ENCODE measurements at regions not wholly inside any gene's neighbourhood (a gene's known extent, or its start where the extent isn't known, plus 50 kb on each side); places are given as distances from the start of the nearest gene placed in this dataset.

DNA sequence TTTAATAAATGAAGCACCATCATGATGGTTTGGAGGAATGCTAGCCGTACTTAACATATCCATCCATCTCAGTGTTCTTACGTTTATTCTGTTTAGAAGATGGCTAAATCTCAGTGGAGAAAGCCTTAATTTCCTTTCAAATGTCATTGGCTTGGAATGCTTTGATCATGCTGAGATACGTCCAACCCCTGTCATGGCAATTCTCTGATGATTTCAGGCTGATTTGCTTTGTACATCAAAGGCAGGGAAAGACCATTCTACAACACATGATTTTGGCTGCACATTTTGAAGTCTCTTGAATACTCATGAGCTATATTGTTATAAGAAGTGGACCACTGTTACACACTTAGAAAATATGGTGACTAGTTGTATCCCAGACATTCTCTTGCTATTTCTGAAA lies 1048.4 kb downstream of the MAT2B start:
- H3K9ac ChIP-seq (ENCODE audit: low read length): no peak overlapping the region
- no peak overlapping the region for H3K4me3 ChIP-seq (ENCODE audit: low read length)
- no peaks in the 10 kb centered on the region for H3K27me3 ChIP-seq (ENCODE audit: control insufficient read depth, insufficient read depth, low read length)
- H3K4me1 ChIP-seq (ENCODE audit: control insufficient read depth, insufficient read depth, low read length): no peaks in the 10 kb centered on the region
- no peaks in the 10 kb centered on the region for H3K36me3 ChIP-seq (ENCODE audit: control insufficient read depth, insufficient read depth, low read length)
- H3K27ac ChIP-seq (ENCODE audit: low read depth, low read length): no peak overlapping the region

DNA sequence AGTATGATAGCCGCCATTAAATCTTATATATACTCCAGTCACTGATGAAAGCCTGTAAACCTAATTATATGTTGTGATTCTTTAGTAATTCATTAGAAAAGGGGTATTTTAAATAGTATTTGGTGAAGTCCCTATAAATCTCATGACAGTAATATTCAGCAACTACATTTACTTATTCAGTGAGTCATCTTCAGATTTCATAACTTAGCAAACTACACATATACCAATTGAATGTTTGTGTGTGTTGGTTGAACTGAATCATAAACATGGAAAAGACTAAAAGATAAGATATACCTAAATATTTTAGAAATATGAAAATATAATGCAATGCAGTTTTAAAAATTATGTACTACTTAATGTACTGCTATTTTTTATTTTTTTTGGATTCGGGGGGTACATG lies 1050.4 kb downstream of the MAT2B start:
- no peaks in the 10 kb centered on the region for H3K27me3 ChIP-seq (ENCODE audit: control insufficient read depth, insufficient read depth, low read length)
- no peak overlapping the region for H3K4me3 ChIP-seq (ENCODE audit: low read length)
- H3K27ac ChIP-seq (ENCODE audit: low read depth, low read length): no peak overlapping the region

DNA sequence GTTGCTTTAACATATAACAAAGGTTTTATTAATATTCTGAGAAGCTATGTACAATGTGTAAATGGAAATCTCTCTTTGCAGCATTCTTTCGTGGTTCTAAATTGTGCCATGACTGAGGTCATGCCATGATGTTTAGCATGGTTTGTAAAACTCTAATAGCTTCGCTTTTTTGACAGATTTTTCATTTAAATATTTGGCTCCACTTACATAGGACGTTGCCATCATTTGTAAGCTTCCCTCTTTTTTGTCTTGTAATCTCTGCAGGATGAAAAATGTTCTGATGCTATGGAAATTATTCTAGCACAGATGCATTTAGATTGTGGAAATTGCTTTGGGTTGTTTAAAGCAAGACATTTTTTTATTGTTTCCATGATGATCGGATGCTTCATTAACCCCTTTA lies 1054.8 kb downstream of the MAT2B start:
- Histone ChIP-seq H3K4me3 (ENCODE audit: low read length) (no peak overlapping the region), H3K27ac (ENCODE audit: low read depth, low read length) (no peak overlapping the region), H3K4me1 (ENCODE audit: control insufficient read depth, insufficient read depth, low read length) (no peaks in the 10 kb centered on the region), H3K27me3 (ENCODE audit: control insufficient read depth, insufficient read depth, low read length) (no peaks in the 10 kb centered on the region), H3K9ac (ENCODE audit: low read length) (no peak overlapping the region), H3K36me3 (ENCODE audit: control insufficient read depth, insufficient read depth, low read length) (no peaks in the 10 kb centered on the region)

More for the DNA sequence above, 1050.4 kb downstream of the MAT2B start:
- H3K4me1 ChIP-seq (ENCODE audit: control insufficient read depth, insufficient read depth, low read length): no peaks in the 10 kb centered on the region
- no peak overlapping the region for H3K9ac ChIP-seq (ENCODE audit: low read length)
- H3K36me3 ChIP-seq (ENCODE audit: control insufficient read depth, insufficient read depth, low read length): no peaks in the 10 kb centered on the region

DNA sequence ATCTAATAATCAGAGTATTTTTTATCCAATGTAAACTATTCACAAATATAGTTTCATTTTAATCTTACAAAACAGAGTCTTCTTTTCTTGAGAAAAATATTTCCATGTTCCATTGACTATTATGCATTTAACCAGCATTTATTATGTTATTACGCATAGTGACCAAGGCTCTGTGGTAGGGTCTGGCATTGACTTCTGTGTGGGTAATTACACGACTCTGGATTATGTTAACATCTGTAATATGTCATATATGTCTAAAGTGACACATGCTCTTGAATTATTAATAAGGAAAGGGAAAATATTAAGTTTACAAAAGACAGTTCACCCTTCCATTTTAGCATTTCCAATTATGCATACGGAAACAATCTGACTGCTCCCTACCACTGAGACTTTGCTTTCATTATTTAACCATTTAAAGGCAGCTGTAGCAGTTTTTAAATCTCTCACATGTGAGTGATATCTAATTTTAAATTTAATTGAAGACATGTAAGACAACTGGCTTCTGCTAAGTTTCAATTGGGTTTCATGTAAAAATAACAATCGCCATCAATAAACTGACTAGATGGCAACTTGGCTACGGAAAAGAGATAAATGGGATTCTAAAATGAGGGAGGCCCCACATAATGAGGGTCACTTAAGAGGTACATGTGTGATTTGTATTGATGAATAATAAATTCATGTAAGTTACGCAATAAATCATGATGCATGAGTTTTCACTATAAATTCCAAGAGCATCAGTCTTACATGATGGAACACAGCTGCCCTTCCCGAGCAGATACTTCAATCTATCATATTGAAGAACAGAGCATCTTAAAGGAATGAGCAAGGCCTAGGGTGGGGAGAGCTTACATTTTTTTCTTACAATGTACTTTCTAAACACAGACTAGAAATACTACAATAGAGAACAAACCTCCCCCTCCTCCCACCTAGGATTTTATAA lies 1056.8 kb downstream of the MAT2B start:
- Histone ChIP-seq H3K27ac (ENCODE audit: low read depth, low read length) (no peak overlapping the region), H3K4me1 (ENCODE audit: control insufficient read depth, insufficient read depth, low read length) (no peaks in the 10 kb centered on the region), H3K4me3 (ENCODE audit: low read length) (no peak overlapping the region), H3K27me3 (ENCODE audit: control insufficient read depth, insufficient read depth, low read length) (no peaks in the 10 kb centered on the region), H3K9ac (ENCODE audit: low read length) (no peak overlapping the region), H3K36me3 (ENCODE audit: control insufficient read depth, insufficient read depth, low read length) (no peaks in the 10 kb centered on the region)

DNA sequence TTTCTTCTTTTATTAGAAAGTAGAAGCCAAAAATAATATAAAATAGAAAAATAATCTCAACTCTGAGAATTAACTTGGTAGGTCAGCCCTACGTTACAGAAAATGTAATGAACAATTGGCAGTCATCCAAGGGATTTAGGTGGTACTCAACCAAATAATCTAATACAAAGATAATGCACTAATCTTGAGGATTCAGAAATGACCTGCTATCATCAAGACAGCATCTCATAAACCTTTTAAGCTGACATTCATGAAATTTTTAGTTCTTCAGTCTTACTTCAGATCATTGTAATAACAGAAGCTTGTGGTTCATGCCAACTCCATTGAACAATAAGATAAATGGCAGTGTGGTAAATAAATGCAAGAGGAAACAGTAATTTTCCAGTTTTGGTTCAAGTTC lies 1058.0 kb downstream of the MAT2B start:
- no peaks in the 10 kb centered on the region for H3K4me1 ChIP-seq (ENCODE audit: control insufficient read depth, insufficient read depth, low read length)
- no peak overlapping the region for H3K9ac ChIP-seq (ENCODE audit: low read length)
- H3K36me3 ChIP-seq (ENCODE audit: control insufficient read depth, insufficient read depth, low read length): no peaks in the 10 kb centered on the region
- H3K4me3 ChIP-seq (ENCODE audit: low read length): no peak overlapping the region
- H3K27me3 ChIP-seq (ENCODE audit: control insufficient read depth, insufficient read depth, low read length): no peaks in the 10 kb centered on the region
- no peak overlapping the region for H3K27ac ChIP-seq (ENCODE audit: low read depth, low read length)

DNA sequence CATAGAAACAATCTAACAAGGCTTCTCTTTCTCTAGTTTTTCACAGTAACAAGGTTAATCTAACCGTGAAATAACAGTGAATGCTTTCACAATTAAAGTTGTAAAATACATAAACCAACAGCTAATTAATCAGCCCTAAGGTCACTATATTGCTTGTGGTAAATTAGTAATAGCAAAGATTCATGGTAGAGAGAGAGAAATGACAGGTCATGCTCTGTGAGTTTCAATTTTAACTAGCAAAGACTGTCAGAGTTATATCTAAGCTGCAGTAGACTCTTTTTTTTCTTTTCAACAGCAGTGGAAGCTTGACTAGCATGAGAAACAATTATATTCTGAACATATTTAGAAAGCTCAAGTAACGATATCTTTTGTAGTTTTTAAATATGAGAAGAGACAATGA lies 1068.0 kb downstream of the MAT2B start:
- no peaks in the 10 kb centered on the region for H3K27me3 ChIP-seq (ENCODE audit: control insufficient read depth, insufficient read depth, low read length)
- H3K4me3 ChIP-seq (ENCODE audit: low read length): no peak overlapping the region
- H3K9ac ChIP-seq (ENCODE audit: low read length): no peak overlapping the region
- H3K27ac ChIP-seq (ENCODE audit: low read depth, low read length): no peak overlapping the region
- no peaks in the 10 kb centered on the region for H3K36me3 ChIP-seq (ENCODE audit: control insufficient read depth, insufficient read depth, low read length)
- no peaks in the 10 kb centered on the region for H3K4me1 ChIP-seq (ENCODE audit: control insufficient read depth, insufficient read depth, low read length)

DNA sequence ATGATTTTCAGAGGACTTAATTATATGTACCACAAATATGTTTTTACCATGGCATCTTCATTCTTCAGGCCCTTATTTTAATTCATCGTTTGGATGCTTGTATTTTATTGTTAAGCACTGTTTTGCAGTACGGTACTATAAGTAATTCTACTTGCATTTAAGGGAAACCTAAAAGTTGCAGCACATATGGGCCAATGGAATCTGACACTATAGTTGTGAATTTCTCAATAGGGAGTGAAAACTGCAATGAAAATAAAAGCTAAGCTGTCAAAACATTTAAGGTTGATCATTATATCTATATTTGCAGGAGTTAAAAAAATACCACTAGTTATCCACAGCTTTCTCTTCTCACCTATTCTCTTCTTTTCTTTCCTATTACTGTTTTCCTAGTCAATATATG lies 1071.8 kb downstream of the MAT2B start:
- no peak overlapping the region for H3K4me3 ChIP-seq (ENCODE audit: low read length)
- H3K36me3 ChIP-seq (ENCODE audit: control insufficient read depth, insufficient read depth, low read length): no peaks in the 10 kb centered on the region
- H3K27me3 ChIP-seq (ENCODE audit: control insufficient read depth, insufficient read depth, low read length): no peaks in the 10 kb centered on the region
- no peak overlapping the region for H3K27ac ChIP-seq (ENCODE audit: low read depth, low read length)
- H3K9ac ChIP-seq (ENCODE audit: low read length): no peak overlapping the region
- H3K4me1 ChIP-seq (ENCODE audit: control insufficient read depth, insufficient read depth, low read length): no peaks in the 10 kb centered on the region

DNA sequence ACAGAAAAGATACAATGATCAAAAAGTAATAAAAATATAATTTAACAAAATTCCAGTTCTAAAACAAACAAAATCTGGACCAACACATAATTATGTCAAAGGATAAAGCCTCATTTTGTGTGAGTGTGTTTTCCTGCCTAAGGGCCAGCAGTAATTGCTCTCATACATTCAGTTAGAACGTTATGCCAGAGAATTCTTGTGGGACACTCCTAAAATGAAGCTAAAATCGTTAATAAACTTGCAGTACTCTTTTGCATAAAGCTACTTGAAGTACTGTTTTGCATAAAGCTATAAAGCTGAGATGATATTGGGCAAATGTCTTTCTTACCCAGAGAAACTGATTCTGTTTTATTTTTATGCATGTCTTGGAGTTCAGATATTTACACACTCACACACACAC lies 1072.3 kb downstream of the MAT2B start:
- Histone ChIP-seq H3K27me3 (ENCODE audit: control insufficient read depth, insufficient read depth, low read length) (no peaks in the 10 kb centered on the region), H3K36me3 (ENCODE audit: control insufficient read depth, insufficient read depth, low read length) (no peaks in the 10 kb centered on the region), H3K9ac (ENCODE audit: low read length) (no peak overlapping the region), H3K27ac (ENCODE audit: low read depth, low read length) (no peak overlapping the region), H3K4me3 (ENCODE audit: low read length) (no peak overlapping the region), H3K4me1 (ENCODE audit: control insufficient read depth, insufficient read depth, low read length) (no peaks in the 10 kb centered on the region)

DNA sequence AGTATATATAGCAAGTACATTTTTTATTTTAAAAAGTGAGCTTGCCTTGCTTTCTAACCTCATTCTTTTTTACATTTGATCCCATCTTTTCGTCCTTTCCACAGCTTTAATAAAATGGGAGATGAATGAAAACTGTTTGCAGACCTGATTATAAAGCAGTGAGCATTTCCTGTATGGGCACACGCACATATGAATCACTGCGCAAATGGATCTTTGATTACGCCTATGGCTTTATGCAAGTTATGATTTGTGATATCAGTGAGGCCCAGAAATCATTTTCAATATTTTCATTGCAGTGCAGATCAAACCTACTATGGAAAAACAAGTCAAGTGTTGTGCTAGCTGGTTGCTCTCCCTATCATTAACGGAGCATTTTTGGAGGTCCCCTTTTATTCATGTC lies 1073.0 kb downstream of the MAT2B start:
- H3K4me1 ChIP-seq (ENCODE audit: control insufficient read depth, insufficient read depth, low read length): no peaks in the 10 kb centered on the region
- no peaks in the 10 kb centered on the region for H3K36me3 ChIP-seq (ENCODE audit: control insufficient read depth, insufficient read depth, low read length)
- H3K27me3 ChIP-seq (ENCODE audit: control insufficient read depth, insufficient read depth, low read length): no peaks in the 10 kb centered on the region
- H3K27ac ChIP-seq (ENCODE audit: low read depth, low read length): no peak overlapping the region
- no peak overlapping the region for H3K9ac ChIP-seq (ENCODE audit: low read length)
- no peak overlapping the region for H3K4me3 ChIP-seq (ENCODE audit: low read length)

DNA sequence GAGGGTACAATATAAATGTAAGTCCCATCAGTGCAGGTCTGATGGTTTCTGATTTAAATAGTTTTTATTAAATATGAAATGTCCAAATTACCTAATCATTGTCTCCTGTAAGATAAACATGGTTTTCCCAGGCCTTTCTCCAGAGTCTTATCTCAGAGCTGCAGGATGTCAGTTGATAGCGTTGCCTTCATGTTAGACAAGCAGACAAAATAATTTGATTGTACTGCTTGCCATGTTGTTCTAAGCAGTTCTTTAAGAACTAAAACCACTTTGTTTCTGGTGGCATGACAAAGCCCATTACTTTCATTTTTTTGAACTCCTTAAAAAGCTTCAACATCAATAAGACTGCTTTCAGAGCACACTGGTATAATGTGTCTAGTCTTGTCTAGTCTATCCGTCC lies 1073.5 kb downstream of the MAT2B start:
- Histone ChIP-seq H3K9ac (ENCODE audit: low read length) (no peak overlapping the region), H3K4me3 (ENCODE audit: low read length) (no peak overlapping the region), H3K27ac (ENCODE audit: low read depth, low read length) (no peak overlapping the region), H3K27me3 (ENCODE audit: control insufficient read depth, insufficient read depth, low read length) (no peaks in the 10 kb centered on the region), H3K4me1 (ENCODE audit: control insufficient read depth, insufficient read depth, low read length) (no peaks in the 10 kb centered on the region), H3K36me3 (ENCODE audit: control insufficient read depth, insufficient read depth, low read length) (no peaks in the 10 kb centered on the region)

DNA sequence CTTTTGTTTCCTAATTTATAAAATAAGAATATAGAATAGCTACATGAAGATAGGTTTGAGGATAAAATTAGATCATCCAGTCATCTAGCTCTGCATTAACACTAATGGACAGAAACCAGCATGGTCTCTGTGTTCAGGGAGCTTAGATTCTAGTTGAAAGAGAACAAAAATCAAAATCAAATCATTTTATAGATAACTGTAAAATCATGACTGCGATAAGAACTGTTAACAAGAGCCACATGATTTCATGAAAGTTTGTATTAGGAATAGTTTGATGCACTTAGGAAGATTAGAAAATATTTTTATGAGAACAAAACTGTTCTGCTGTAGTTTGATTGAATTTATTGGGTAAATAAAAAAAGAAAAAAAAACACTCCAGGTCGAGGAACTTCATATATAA lies 1074.7 kb downstream of the MAT2B start:
- Histone ChIP-seq H3K4me1 (ENCODE audit: control insufficient read depth, insufficient read depth, low read length) (no peaks in the 10 kb centered on the region), H3K27ac (ENCODE audit: low read depth, low read length) (no peak overlapping the region), H3K9ac (ENCODE audit: low read length) (no peak overlapping the region), H3K27me3 (ENCODE audit: control insufficient read depth, insufficient read depth, low read length) (no peaks in the 10 kb centered on the region), H3K36me3 (ENCODE audit: control insufficient read depth, insufficient read depth, low read length) (no peaks in the 10 kb centered on the region), H3K4me3 (ENCODE audit: low read length) (no peak overlapping the region)

DNA sequence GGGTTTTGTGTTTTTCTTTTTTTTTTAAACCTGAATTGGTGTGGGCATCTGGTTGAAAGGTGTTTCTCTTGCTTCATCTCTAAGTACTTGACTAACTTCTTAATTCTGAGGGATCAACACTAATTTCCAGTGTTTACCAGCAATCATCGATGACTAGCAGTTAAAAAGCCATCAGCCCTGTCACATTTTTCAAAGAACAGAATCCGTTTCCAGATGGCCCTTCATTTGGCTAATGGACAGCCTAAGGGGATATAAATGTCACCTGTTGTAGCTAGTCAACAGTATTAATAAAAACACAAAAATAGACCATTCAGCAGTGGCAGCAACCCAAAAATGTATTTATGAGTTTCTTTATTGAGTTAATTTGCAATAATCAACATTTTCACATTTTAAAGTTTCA lies 1076.5 kb downstream of the MAT2B start:
- no peak overlapping the region for H3K27ac ChIP-seq (ENCODE audit: low read depth, low read length)
- no peak overlapping the region for H3K4me3 ChIP-seq (ENCODE audit: low read length)
- H3K27me3 ChIP-seq (ENCODE audit: control insufficient read depth, insufficient read depth, low read length): no peaks in the 10 kb centered on the region
- H3K36me3 ChIP-seq (ENCODE audit: control insufficient read depth, insufficient read depth, low read length): no peaks in the 10 kb centered on the region
- no peaks in the 10 kb centered on the region for H3K4me1 ChIP-seq (ENCODE audit: control insufficient read depth, insufficient read depth, low read length)
- no peak overlapping the region for H3K9ac ChIP-seq (ENCODE audit: low read length)

DNA sequence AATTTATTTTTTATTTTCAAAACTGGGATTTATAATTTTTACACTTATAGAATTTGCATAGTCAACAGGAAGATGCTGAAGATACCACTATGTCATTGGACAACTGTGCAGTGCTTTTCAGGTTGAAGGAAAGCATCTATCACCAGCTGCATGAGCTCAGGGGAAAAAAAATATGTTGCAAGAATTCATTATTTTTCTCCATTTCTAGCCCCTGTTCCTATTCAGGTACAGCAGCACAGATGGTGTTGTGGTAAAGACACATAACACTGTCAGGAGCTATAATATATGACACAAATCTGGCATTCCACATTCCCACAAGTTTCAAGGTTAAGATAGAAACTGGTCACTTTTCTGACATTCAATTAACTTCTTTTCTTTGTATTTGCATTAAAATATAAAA lies 1088.6 kb downstream of the MAT2B start:
- H3K4me1 ChIP-seq (ENCODE audit: control insufficient read depth, insufficient read depth, low read length): no peaks in the 10 kb centered on the region
- H3K4me3 ChIP-seq (ENCODE audit: low read length): no peak overlapping the region
- H3K36me3 ChIP-seq (ENCODE audit: control insufficient read depth, insufficient read depth, low read length): no peaks in the 10 kb centered on the region
- H3K9ac ChIP-seq (ENCODE audit: low read length): no peak overlapping the region
- H3K27me3 ChIP-seq (ENCODE audit: control insufficient read depth, insufficient read depth, low read length): no peaks in the 10 kb centered on the region
- no peak overlapping the region for H3K27ac ChIP-seq (ENCODE audit: low read depth, low read length)

Data from rectal smooth muscle tissue (tissue), 1 donor.